HG02973 (cell line): ENCODE measurements at regions not wholly inside any gene's neighbourhood (a gene's known extent, or its start where the extent isn't known, plus 50 kb on each side); places are given as distances from the start of the nearest gene placed in this dataset.

Source experiments
- ATAC-seq: cut with Tn5 transposase; IDR thresholded peaks from one replicate; pipeline ENCODE4 v1.9.1; 2021; ENCODE audit warnings: moderate library complexity; ENCODE audit not compliant: unreplicated experiment

GRCh38 chr2:122150524-122151280 lies 395.3 kb downstream of the TSN start:
- ATAC-seq = no peak

GRCh38 chr2:122152571-122152970 lies 397.1 kb downstream of the TSN start:
- ATAC-seq = no peak

- ATAC-seq = no peak
Measured at GRCh38 chr2:122156176-122156890, 400.9 kb downstream of the TSN start.

- no peak for ATAC-seq
Measured at GRCh38 chr2:122157158-122157557, 401.7 kb downstream of the TSN start.

- no peak for ATAC-seq
Measured at GRCh38 chr2:122163617-122164016, 408.2 kb downstream of the TSN start.

- no peak for ATAC-seq
Measured at GRCh38 chr2:122164964-122165363, 409.5 kb downstream of the TSN start.

GRCh38 chr2:122166820-122167219 lies 411.4 kb downstream of the TSN start:
- no peak for ATAC-seq

- no peak for ATAC-seq
Measured at GRCh38 chr2:122167515-122167914, 412.1 kb downstream of the TSN start.

- no peak for ATAC-seq
Measured at GRCh38 chr2:122168799-122169198, 413.3 kb downstream of the TSN start.

- no peak for ATAC-seq
Measured at GRCh38 chr2:122172812-122173211, 417.4 kb downstream of the TSN start.

GRCh38 chr2:122174061-122174460 lies 418.6 kb downstream of the TSN start:
- no peak for ATAC-seq

- ATAC-seq = no peak
Measured at GRCh38 chr2:122179492-122180165, 424.2 kb downstream of the TSN start.

- ATAC-seq = no peak
Measured at GRCh38 chr2:122180972-122181371, 425.5 kb downstream of the TSN start.

GRCh38 chr2:122182616-122183355 lies 427.3 kb downstream of the TSN start:
- ATAC-seq = no peak

- ATAC-seq = no peak
Measured at GRCh38 chr2:122183890-122184289, 428.4 kb downstream of the TSN start.

GRCh38 chr2:122186761-122187222 lies 431.3 kb downstream of the TSN start:
- no peak for ATAC-seq

GRCh38 chr2:122191331-122191730 lies 435.9 kb downstream of the TSN start:
- no peak for ATAC-seq

GRCh38 chr2:122193622-122194021 lies 438.2 kb downstream of the TSN start:
- no peak for ATAC-seq

- ATAC-seq = no peak
Measured at GRCh38 chr2:122194546-122194945, 439.1 kb downstream of the TSN start.

GRCh38 chr2:122203523-122203922 lies 448.1 kb downstream of the TSN start:
- ATAC-seq = no peak

GRCh38 chr2:122205641-122206040 lies 450.2 kb downstream of the TSN start:
- no peak for ATAC-seq
